Karpas-422 (cell line): ENCODE measurements at regions not wholly inside any gene's neighbourhood (a gene's known extent, or its start where the extent isn't known, plus 50 kb on each side); places are given as distances from the start of the nearest gene placed in this dataset.

Source experiments
- DNase-seq: peaks from one replicate; pipeline ENCODE4 v3.0.0-alpha.2; 2015
- H2AFZ ChIP-seq: fragments of 200-600 bp; sonication (generic); 2 replicates; pipeline ENCODE4 v1.6.1; 2014; ENCODE audit warnings: antibody characterized with exemption, low read length, mixed read lengths
- H3K27ac ChIP-seq: fragments of 200-600 bp; sonication (generic); 2 replicates; pipeline ENCODE4 v1.5.1; 2014; ENCODE audit warnings: mild to moderate bottlenecking, low read length, moderate library complexity
- H3K27me3 ChIP-seq: fragments of 200-600 bp; sonication (generic); 2 replicates; pipeline ENCODE4 v1.6.1; 2014; ENCODE audit warnings: low read length, mixed read lengths
- H3K36me3 ChIP-seq: fragments of 200-600 bp; sonication (generic); 2 replicates; pipeline ENCODE4 v1.6.1; 2014; ENCODE audit warnings: low read length, mixed read lengths; ENCODE audit not compliant: insufficient read depth
- H3K4me1 ChIP-seq: fragments of 200-600 bp; sonication (generic); 2 replicates; pipeline ENCODE4 v1.6.1; 2014; ENCODE audit warnings: mild to moderate bottlenecking, low read length, mixed read lengths
- H3K4me2 ChIP-seq: fragments of 200-600 bp; sonication (generic); 2 replicates; pipeline ENCODE4 v1.6.1; 2014; ENCODE audit warnings: low read length, low read depth, mild to moderate bottlenecking; ENCODE audit not compliant: poor library complexity, severe bottlenecking
- H3K4me3 ChIP-seq: fragments of 200-600 bp; sonication (generic); 2 replicates; pipeline ENCODE4 v1.5.1; 2014; ENCODE audit warnings: mild to moderate bottlenecking, antibody characterized with exemption, low read length, mixed read lengths
- H3K79me2 ChIP-seq: fragments of 200-600 bp; sonication (generic); 2 replicates; pipeline ENCODE4 v1.6.1; 2014; ENCODE audit warnings: mild to moderate bottlenecking, low read length, mixed read lengths
- H3K9ac ChIP-seq: fragments of 200-600 bp; sonication (generic); 2 replicates; pipeline ENCODE4 v1.6.0; 2014; ENCODE audit warnings: low read length
- H3K9me2 ChIP-seq: fragments of 200-600 bp; sonication (generic), shearing (Covaris generic); replicated peaks from 2 replicates; pipeline ENCODE4 v1.6.0; 2014; ENCODE audit warnings: mild to moderate bottlenecking, low read length, moderate library complexity; ENCODE audit not compliant: insufficient read depth
- H3K9me3 ChIP-seq: fragments of 300-700, 200-600 bp; sonication (generic); 2 replicates; pipeline ENCODE4 v1.6.1; 2014; ENCODE audit warnings: low read length, mixed read lengths
- H4K20me1 ChIP-seq: fragments of 200-600 bp; sonication (generic); 2 replicates; pipeline ENCODE4 v1.6.1; 2014; ENCODE audit warnings: mild to moderate bottlenecking, antibody characterized with exemption, low read length, low read depth; ENCODE audit not compliant: insufficient read depth

GRCh38 chr10:120375666-120376065 is 81.4 kb upstream of the PLPP4 start:
- Histone ChIP-seq H3K27me3 (no peaks in the 10 kb centered on the region), H3K9ac (no peak overlapping the region), H3K9me3 (no peaks in the 10 kb centered on the region), H2AFZ (no peak overlapping the region), H3K9me2 (no peaks in the 10 kb centered on the region), H3K27ac (no peak overlapping the region), H3K79me2 (no peaks in the 10 kb centered on the region), H3K36me3 (no peaks in the 10 kb centered on the region; the same call in 1 of the 2 replicates), H4K20me1 (no peaks in the 10 kb centered on the region), H3K4me2 (no peak overlapping the region), H3K4me1 (no peaks in the 10 kb centered on the region), H3K4me3 (no peak overlapping the region)
- no peak for DNase-seq

GRCh38 chr10:120381931-120382330 is 75.1 kb upstream of the PLPP4 start:
- Histone ChIP-seq H3K27me3 (no peaks in the 10 kb centered on the region), H3K79me2 (no peaks in the 10 kb centered on the region), H3K36me3 (peaks cover 4% of the 10 kb centered on the region; the same call in 1 of the 2 replicates), H3K4me3 (no peak overlapping the region), H3K27ac (no peak overlapping the region), H3K9me2 (no peaks in the 10 kb centered on the region), H3K9me3 (no peaks in the 10 kb centered on the region), H3K4me1 (no peaks in the 10 kb centered on the region), H2AFZ (no peak overlapping the region), H4K20me1 (no peaks in the 10 kb centered on the region), H3K9ac (no peak overlapping the region), H3K4me2 (no peak overlapping the region)
- no peak for DNase-seq

GRCh38 chr10:120382360-120382759 is 74.7 kb upstream of the PLPP4 start:
- no peak for DNase-seq
- Histone ChIP-seq H4K20me1 (no peaks in the 10 kb centered on the region), H3K27me3 (no peaks in the 10 kb centered on the region), H2AFZ (no peak overlapping the region), H3K4me2 (no peak overlapping the region), H3K9me3 (no peaks in the 10 kb centered on the region), H3K36me3 (peaks cover 4% of the 10 kb centered on the region; the same call in 1 of the 2 replicates), H3K27ac (no peak overlapping the region), H3K9me2 (no peaks in the 10 kb centered on the region), H3K79me2 (no peaks in the 10 kb centered on the region), H3K4me1 (no peaks in the 10 kb centered on the region), H3K9ac (no peak overlapping the region), H3K4me3 (no peak overlapping the region)

- H3K9me3 ChIP-seq, result no peaks in the 10 kb centered on the region
- no peak overlapping the region for H3K9ac ChIP-seq
- no peaks in the 10 kb centered on the region for H3K4me1 ChIP-seq
- H4K20me1 ChIP-seq, result no peaks in the 10 kb centered on the region
- 0 out of 2 replicates have a peak, but pooled peaks cover 4% of the 10 kb centered on the region for H3K36me3 ChIP-seq
- no peak overlapping the region for H3K27ac ChIP-seq
- H3K9me2 ChIP-seq, result no peaks in the 10 kb centered on the region
- no peak overlapping the region for H3K4me2 ChIP-seq
- no peak overlapping the region for H2AFZ ChIP-seq
- DNase-seq, result no peak
- H3K4me3 ChIP-seq, result no peak overlapping the region
- H3K27me3 ChIP-seq, result no peaks in the 10 kb centered on the region
- no peaks in the 10 kb centered on the region for H3K79me2 ChIP-seq
Observed at GRCh38 chr10:120385992-120386391, 71.0 kb upstream of the PLPP4 start.

- Histone ChIP-seq H2AFZ (no peak overlapping the region), H3K27me3 (no peaks in the 10 kb centered on the region), H3K4me2 (no peak overlapping the region), H3K79me2 (no peaks in the 10 kb centered on the region), H3K9me2 (no peaks in the 10 kb centered on the region), H3K4me1 (no peaks in the 10 kb centered on the region), H3K9me3 (no peaks in the 10 kb centered on the region), H3K4me3 (no peak overlapping the region), H4K20me1 (no peaks in the 10 kb centered on the region), H3K36me3 (0 out of 2 replicates have a peak, but pooled peaks cover 4% of the 10 kb centered on the region), H3K27ac (no peak overlapping the region), H3K9ac (no peak overlapping the region)
- DNase-seq, result no peak
Observed at GRCh38 chr10:120386896-120387295, 70.1 kb upstream of the PLPP4 start.

- Histone ChIP-seq H3K9ac (no peak overlapping the region), H3K4me3 (no peak overlapping the region), H3K36me3 (0 out of 2 replicates have a peak, but pooled peaks cover 4% of the 10 kb centered on the region), H3K27ac (no peak overlapping the region), H3K27me3 (no peaks in the 10 kb centered on the region), H2AFZ (no peak overlapping the region), H3K4me2 (no peak overlapping the region), H3K79me2 (no peaks in the 10 kb centered on the region), H4K20me1 (no peaks in the 10 kb centered on the region), H3K9me2 (no peaks in the 10 kb centered on the region), H3K9me3 (no peaks in the 10 kb centered on the region), H3K4me1 (no peaks in the 10 kb centered on the region)
- DNase-seq, result no peak
Observed at GRCh38 chr10:120387326-120387725, 69.7 kb upstream of the PLPP4 start.

- no peak overlapping the region for H3K27ac ChIP-seq
- H3K9me2 ChIP-seq, result no peaks in the 10 kb centered on the region
- no peak overlapping the region for H3K4me3 ChIP-seq
Observed at GRCh38 chr10:120392245-120392644, 64.8 kb upstream of the PLPP4 start.

GRCh38 chr10:120392671-120393079 is 64.4 kb upstream of the PLPP4 start:
- DNase-seq, result no peak
- H3K4me2 ChIP-seq, result no peak overlapping the region
- H3K4me1 ChIP-seq, result no peaks in the 10 kb centered on the region

More at GRCh38 chr10:120392245-120392644, 64.8 kb upstream of the PLPP4 start:
- no peak overlapping the region for H3K9ac ChIP-seq
- no peaks in the 10 kb centered on the region for H3K79me2 ChIP-seq
- no peak overlapping the region for H3K4me2 ChIP-seq
- no peaks in the 10 kb centered on the region for H4K20me1 ChIP-seq
- no peaks in the 10 kb centered on the region for H3K27me3 ChIP-seq
- H3K9me3 ChIP-seq, result no peaks in the 10 kb centered on the region
- H3K4me1 ChIP-seq, result no peaks in the 10 kb centered on the region
- no peak overlapping the region for H2AFZ ChIP-seq
- H3K36me3 ChIP-seq, result no peaks in the 10 kb centered on the region
- DNase-seq, result no peak

GRCh38 chr10:120394446-120394845 is 62.6 kb upstream of the PLPP4 start:
- no peaks in the 10 kb centered on the region for H3K9me2 ChIP-seq
- no peaks in the 10 kb centered on the region for H4K20me1 ChIP-seq
- DNase-seq, result no peak
- no peak overlapping the region for H3K9ac ChIP-seq
- no peaks in the 10 kb centered on the region for H3K9me3 ChIP-seq
- no peaks in the 10 kb centered on the region for H3K79me2 ChIP-seq
- no peak overlapping the region for H3K27ac ChIP-seq
- no peaks in the 10 kb centered on the region for H3K27me3 ChIP-seq
- no peaks in the 10 kb centered on the region for H3K36me3 ChIP-seq
- no peak overlapping the region for H3K4me2 ChIP-seq
- H3K4me3 ChIP-seq, result no peak overlapping the region
- no peak overlapping the region for H2AFZ ChIP-seq
- H3K4me1 ChIP-seq, result no peaks in the 10 kb centered on the region

More at GRCh38 chr10:120392671-120393079, 64.4 kb upstream of the PLPP4 start:
- Histone ChIP-seq H3K27me3 (no peaks in the 10 kb centered on the region), H3K79me2 (no peaks in the 10 kb centered on the region), H3K9me2 (no peaks in the 10 kb centered on the region), H3K36me3 (no peaks in the 10 kb centered on the region), H3K27ac (no peak overlapping the region), H3K4me3 (no peak overlapping the region), H3K9ac (no peak overlapping the region), H3K9me3 (no peaks in the 10 kb centered on the region), H2AFZ (no peak overlapping the region), H4K20me1 (no peaks in the 10 kb centered on the region)
